GM18909 (cell line): ENCODE measurements at regions not wholly inside any gene's neighbourhood (a gene's known extent, or its start where the extent isn't known, plus 50 kb on each side); places are given as distances from the start of the nearest gene placed in this dataset.
"Not testable (repeated sequence)": the region's sequence is repeated elsewhere in the genome, so short reads cannot be mapped to it uniquely, and the experiment has no call there.

ENCODE experiments used
- ATAC-seq: cut with Tn5 transposase; IDR thresholded peaks from one replicate; pipeline ENCODE4 v1.9.1; 2021; ENCODE audit warnings: mild to moderate bottlenecking; ENCODE audit not compliant: unreplicated experiment, poor library complexity

- no peak for ATAC-seq
These were observed 143.8 kb downstream of the HSD17B3 start for GRCh38 chr9:96158147-96158546.

- ATAC-seq, result no peak
These were observed 144.3 kb downstream of the HSD17B3 start for GRCh38 chr9:96157675-96158074.

- no peak for ATAC-seq
These were observed 145.6 kb downstream of the HSD17B3 start for GRCh38 chr9:96156171-96156974.

- no peak for ATAC-seq
These were observed 147.9 kb downstream of the HSD17B3 start for GRCh38 chr9:96154081-96154480.

- no peak for ATAC-seq
These were observed 149.4 kb downstream of the HSD17B3 start for GRCh38 chr9:96152550-96152949.

GRCh38 chr9:96150324-96151227 is 151.4 kb downstream of the HSD17B3 start:
- peak; percentile 95 for ATAC-seq

GRCh38 chr9:96149533-96150280 is 152.3 kb downstream of the HSD17B3 start:
- peak; percentile 52 for ATAC-seq

GRCh38 chr9:96148634-96149532 is 153.1 kb downstream of the HSD17B3 start:
- no peak for ATAC-seq

GRCh38 chr9:96147029-96147428 is 154.9 kb downstream of the HSD17B3 start:
- not testable (repeated sequence) for ATAC-seq

- no peak for ATAC-seq
These were observed 160.3 kb downstream of the HSD17B3 start for GRCh38 chr9:96141666-96142065.

- no peak for ATAC-seq
These were observed 160.9 kb downstream of the HSD17B3 start for GRCh38 chr9:96141128-96141474.

- ATAC-seq, result no peak
These were observed 161.5 kb downstream of the HSD17B3 start for GRCh38 chr9:96140296-96141127.

GRCh38 chr9:96139592-96140295 is 162.2 kb downstream of the HSD17B3 start:
- ATAC-seq, result no peak

GRCh38 chr9:96138616-96139015 is 163.4 kb downstream of the HSD17B3 start:
- no peak for ATAC-seq

GRCh38 chr9:96137671-96138429 is 164.1 kb downstream of the HSD17B3 start:
- peak; percentile 40 for ATAC-seq

GRCh38 chr9:96136992-96137670 is 164.8 kb downstream of the HSD17B3 start:
- ATAC-seq, result peak; percentile 91

- ATAC-seq, result no peak
These were observed 166.2 kb downstream of the HSD17B3 start for GRCh38 chr9:96135753-96136290.
